H9 (cell line): ENCODE measurements at regions not wholly inside any gene's neighbourhood (a gene's known extent, or its start where the extent isn't known, plus 50 kb on each side); places are given as distances from the start of the nearest gene placed in this dataset.

Source experiments
- DNase-seq: peaks from one replicate; pipeline ENCODE4 v3.0.0-alpha.2; 2017
- H2AFZ ChIP-seq: one replicate; pipeline ENCODE4 v1.6.1; 2013; ENCODE audit warnings: mild to moderate bottlenecking, low read length, control low read depth, moderate library complexity
- H2AK5ac ChIP-seq: 2 replicates; pipeline ENCODE4 v1.6.1; 2013; ENCODE audit warnings: low read length, control low read depth, mixed read lengths; ENCODE audit not compliant: insufficient read length
- H2BK120ac ChIP-seq: one replicate; pipeline ENCODE4 v1.6.1; 2013; ENCODE audit warnings: low read depth, mild to moderate bottlenecking, low read length, control low read depth, inconsistent platforms; ENCODE audit not compliant: poor library complexity, severe bottlenecking
- H2BK12ac ChIP-seq: 2 replicates; pipeline ENCODE4 v1.6.1; 2013; ENCODE audit warnings: low read length, control low read depth, mixed read lengths, low read depth; ENCODE audit not compliant: insufficient read length
- H2BK15ac ChIP-seq: 2 replicates; pipeline ENCODE4 v1.6.1; 2013; ENCODE audit warnings: low read depth, low read length, control low read depth
- H2BK20ac ChIP-seq: one replicate; pipeline ENCODE4 v1.6.1; 2013; ENCODE audit warnings: low read depth, mild to moderate bottlenecking, low read length, control low read depth, inconsistent platforms; ENCODE audit not compliant: poor library complexity, severe bottlenecking
- H2BK5ac ChIP-seq: 2 replicates; pipeline ENCODE4 v1.6.1; 2013; ENCODE audit warnings: low read length, control low read depth, mixed read lengths; ENCODE audit not compliant: insufficient read length
- H3K14ac ChIP-seq: 2 replicates; pipeline ENCODE4 v1.6.1; 2013; ENCODE audit warnings: low read length, control low read depth; ENCODE audit not compliant: insufficient read depth
- H3K18ac ChIP-seq: 2 replicates; pipeline ENCODE4 v1.6.1; 2013; ENCODE audit warnings: low read depth, mild to moderate bottlenecking, mixed read lengths, low read length, control low read depth; ENCODE audit not compliant: insufficient read length
- H3K23ac ChIP-seq: 2 replicates; pipeline ENCODE4 v1.6.1; 2013; ENCODE audit warnings: low read length, control low read depth, mixed read lengths, low read depth; ENCODE audit not compliant: insufficient read length
- H3K23me2 ChIP-seq: 2 replicates; pipeline ENCODE4 v1.6.1; 2013; ENCODE audit warnings: low read depth, mild to moderate bottlenecking, mixed read lengths, low read length, control low read depth; ENCODE audit not compliant: insufficient read length, poor library complexity, severe bottlenecking
- H3K27ac ChIP-seq: 2 replicates; pipeline ENCODE4 v1.5.1; 2013; ENCODE audit warnings: low read length, control low read depth, mixed read lengths, low read depth; ENCODE audit not compliant: insufficient read length
- H3K27me3 ChIP-seq: 2 replicates; pipeline ENCODE4 v1.6.1; 2013; ENCODE audit warnings: low read length, control low read depth, inconsistent platforms; ENCODE audit not compliant: insufficient read depth
- H3K4ac ChIP-seq: 2 replicates; pipeline ENCODE4 v1.6.1; 2013; ENCODE audit warnings: low read depth, mild to moderate bottlenecking, control low read depth, inconsistent platforms, low read length, moderate library complexity
- H3K4me1 ChIP-seq: 2 replicates; pipeline ENCODE4 v1.6.1; 2013; ENCODE audit warnings: low read length, control low read depth, inconsistent platforms; ENCODE audit not compliant: insufficient read depth
- H3K4me2 ChIP-seq: 2 replicates; pipeline ENCODE4 v1.6.1; 2013; ENCODE audit warnings: low read length, control low read depth, mixed read lengths; ENCODE audit not compliant: insufficient read length, insufficient read depth
- H3K56ac ChIP-seq: 2 replicates; pipeline ENCODE4 v1.6.1; 2013; ENCODE audit warnings: low read depth, mild to moderate bottlenecking, mixed read lengths, low read length, control low read depth; ENCODE audit not compliant: insufficient read length
- H3K79me1 ChIP-seq: 2 replicates; pipeline ENCODE4 v1.6.1; 2013; ENCODE audit warnings: low read depth, mild to moderate bottlenecking, moderate library complexity, low read length, control low read depth, inconsistent platforms; ENCODE audit not compliant: insufficient read depth, poor library complexity, severe bottlenecking
- H3K79me2 ChIP-seq: 2 replicates; pipeline ENCODE4 v1.6.1; 2013; ENCODE audit warnings: low read length, control low read depth, inconsistent platforms; ENCODE audit not compliant: insufficient read depth
- H3K9ac ChIP-seq: 2 replicates; pipeline ENCODE4 v1.6.1; 2013; ENCODE audit warnings: low read length, control low read depth, mixed read lengths; ENCODE audit not compliant: insufficient read length; ENCODE audit errors: extremely low read depth
- H3K9me3 ChIP-seq: one replicate; pipeline ENCODE4 v1.6.1; 2013; ENCODE audit warnings: low read depth, low read length, inconsistent platforms; ENCODE audit not compliant: control insufficient read depth
- H3T11ph ChIP-seq: one replicate; pipeline ENCODE4 v1.6.1; 2013; ENCODE audit warnings: mild to moderate bottlenecking, low read length, control low read depth, inconsistent platforms
- H4K20me1 ChIP-seq: one replicate; pipeline ENCODE4 v1.6.1; 2013; ENCODE audit not compliant: control insufficient read depth, insufficient read length, insufficient read depth
- H4K5ac ChIP-seq: 2 replicates; pipeline ENCODE4 v1.6.1; 2013; ENCODE audit warnings: low read depth, mild to moderate bottlenecking, mixed read lengths, low read length, control low read depth; ENCODE audit not compliant: insufficient read length
- H4K8ac ChIP-seq: replicated peaks from 2 replicates; pipeline ENCODE4 v1.6.1; 2013; ENCODE audit warnings: low read length, control low read depth, mixed read lengths, low read depth; ENCODE audit not compliant: insufficient read length
- H4K91ac ChIP-seq: 2 replicates; pipeline ENCODE4 v1.6.1; 2013; ENCODE audit warnings: low read depth, mild to moderate bottlenecking, moderate library complexity, mixed read lengths, low read length, control low read depth; ENCODE audit not compliant: insufficient read length
- H3K27ac Mint-ChIP-seq, 3 experiments: 2 replicates in 2 of 3; 3 replicates in 1 of 3; pipeline ENCODE4 v1.8.0; 2020 to 2021; ENCODE audit warnings: mixed read lengths in 3 of 3, mild to moderate bottlenecking in 1 of 3, moderate library complexity in 1 of 3
- H3K27me3 Mint-ChIP-seq: 2 replicates; pipeline ENCODE4 v1.8.0; 2021; ENCODE audit warnings: low read depth, mild to moderate bottlenecking, moderate library complexity, mixed read lengths
- H3K36me3 Mint-ChIP-seq, 3 experiments: 2 replicates in 2 of 3; 3 replicates in 1 of 3; pipeline ENCODE4 v1.8.0; 2020 to 2021; ENCODE audit warnings: low read depth in 3 of 3, mixed read lengths in 3 of 3; ENCODE audit not compliant: insufficient read depth in 1 of 3
- H3K4me1 Mint-ChIP-seq, 2 experiments: 2 replicates each; pipeline ENCODE4 v1.8.0; 2020; ENCODE audit warnings: mixed read lengths in 2 of 2
- H3K4me3 Mint-ChIP-seq, 2 experiments: 2 replicates in 1 of 2; 3 replicates in 1 of 2; pipeline ENCODE4 v1.8.0; 2020 to 2021; ENCODE audit warnings: mild to moderate bottlenecking in 2 of 2, mixed read lengths in 2 of 2, moderate library complexity in 1 of 2
- H3K9me3 Mint-ChIP-seq, 2 experiments: 2 replicates in 1 of 2; 3 replicates in 1 of 2; pipeline ENCODE4 v1.8.0; 2020; ENCODE audit warnings: mild to moderate bottlenecking in 2 of 2, mixed read lengths in 2 of 2, moderate library complexity in 1 of 2
- CTCF ChIP-seq: fragments of 200-600 bp; sonication (generic); conservative IDR thresholded peaks from 3 replicates; pipeline ENCODE4 v1.8.0; 2021; ENCODE audit warnings: antibody characterized with exemption, mild to moderate bottlenecking
- WGBS: extraction: QIAGEN DNeasy Blood & Tissue Kit; methylation state at CpG from one replicate; pipeline ENCODE4 v1.1.7; 2013; ENCODE audit warnings: missing lambda C conversion rate, low lambda C conversion rate, mixed read lengths; ENCODE audit not compliant: insufficient read length; ENCODE audit errors: extremely low coverage; 5-methylcytosine and 5-hydroxymethylcytosine counted together

GRCh38 chr12:58089588-58089987 lies 148.2 kb downstream of the ATP23 start:
- Mint-ChIP-seq H3K27ac (no peak overlapping the region), H3K4me3 (no peak overlapping the region), H3K27me3 (peaks cover 3% of the 10 kb centered on the region), H3K9me3 (peaks cover 2 to 7% of the 10 kb centered on the region in 2 experiments; a peak in 3 of 5 replicates), H3K4me1 (peaks cover 14 to 16% of the 10 kb centered on the region in 2 experiments), H3K36me3 (peaks cover 0 to 4% (median 3%) of the 10 kb centered on the region in 3 experiments; a peak in 2 of 7 replicates)
- Histone ChIP-seq H2BK12ac (no peak overlapping the region), H3K14ac (no peak overlapping the region), H3K79me2 (no peaks in the 10 kb centered on the region), H3K79me1 (no peaks in the 10 kb centered on the region), H4K91ac (no peak overlapping the region), H2BK15ac (no peak overlapping the region), H4K20me1 (no peaks in the 10 kb centered on the region), H3K9ac (no peak overlapping the region), H3K4me1 (no peaks in the 10 kb centered on the region), H2AK5ac (no peak overlapping the region), H4K8ac (no peak overlapping the region), H2BK120ac (no peak overlapping the region), H3K27me3 (no peaks in the 10 kb centered on the region), H2BK5ac (no peak overlapping the region), H3K4me2 (no peak overlapping the region), H3K23me2 (peaks cover 3% of the 10 kb centered on the region), H3K23ac (no peak overlapping the region), H3T11ph (no peak overlapping the region), H3K27ac (no peak overlapping the region), H3K9me3 (no peaks in the 10 kb centered on the region), H3K18ac (no peak overlapping the region), H3K56ac (no peak overlapping the region), H4K5ac (no peak overlapping the region), H2AFZ (no peak overlapping the region), H3K4ac (no peak overlapping the region), H2BK20ac (no peak overlapping the region)
- DNase-seq: no peak
- WGBS: no CpG with 5 or more reads among the region's 3 CpGs
- TF ChIP-seq CTCF: no peak
